GM18520 (cell line): ENCODE measurements at regions not wholly inside any gene's neighbourhood (a gene's known extent, or its start where the extent isn't known, plus 50 kb on each side); places are given as distances from the start of the nearest gene placed in this dataset.

Source experiments
- ATAC-seq: cut with Tn5 transposase; IDR thresholded peaks from one replicate; pipeline ENCODE4 v1.9.1; 2021; ENCODE audit not compliant: unreplicated experiment

GRCh38 chr2:39534095-39534711 is 97.1 kb upstream of the MAP4K3 start:
- no peak for ATAC-seq

GRCh38 chr2:39535636-39536185 is 98.6 kb upstream of the MAP4K3 start:
- no peak for ATAC-seq

GRCh38 chr2:39537150-39537549 is 100.1 kb upstream of the MAP4K3 start:
- no peak for ATAC-seq

GRCh38 chr2:39538718-39539117 is 101.6 kb upstream of the MAP4K3 start:
- no peak for ATAC-seq

GRCh38 chr2:39540414-39540813 is 103.3 kb upstream of the MAP4K3 start:
- ATAC-seq: no peak

- no peak for ATAC-seq
Observed at GRCh38 chr2:39541011-39541930, 104.2 kb upstream of the MAP4K3 start.

GRCh38 chr2:39542523-39542922 is 105.4 kb upstream of the MAP4K3 start:
- ATAC-seq: no peak

GRCh38 chr2:39545957-39546356 is 108.9 kb upstream of the MAP4K3 start:
- ATAC-seq: peak; percentile 38

- ATAC-seq: no peak
Observed at GRCh38 chr2:39546409-39546808, 109.3 kb upstream of the MAP4K3 start.

- ATAC-seq: no peak
Observed at GRCh38 chr2:39546937-39547336, 109.9 kb upstream of the MAP4K3 start.

- no peak for ATAC-seq
Observed at GRCh38 chr2:39547811-39548719, 111.0 kb upstream of the MAP4K3 start.

- ATAC-seq: no peak
Observed at GRCh38 chr2:39549000-39549399, 111.9 kb upstream of the MAP4K3 start.

GRCh38 chr2:39549718-39550464 is 112.8 kb upstream of the MAP4K3 start:
- ATAC-seq: no peak

GRCh38 chr2:39550701-39551285 is 113.7 kb upstream of the MAP4K3 start:
- no peak for ATAC-seq

GRCh38 chr2:39558906-39559305 is 106.8 kb upstream of the TMEM178A start:
- no peak for ATAC-seq

- no peak for ATAC-seq
Observed at GRCh38 chr2:39563572-39563971, 102.1 kb upstream of the TMEM178A start.

GRCh38 chr2:39567507-39567906 is 98.2 kb upstream of the TMEM178A start:
- ATAC-seq: no peak

GRCh38 chr2:39568116-39568515 is 97.6 kb upstream of the TMEM178A start:
- no peak for ATAC-seq

GRCh38 chr2:39568561-39569006 is 97.1 kb upstream of the TMEM178A start:
- no peak for ATAC-seq

- no peak for ATAC-seq
Observed at GRCh38 chr2:39570130-39570555, 95.6 kb upstream of the TMEM178A start.
